ENCODE measurements at regions not wholly inside any gene's neighbourhood (a gene's known extent, or its start where the extent isn't known, plus 50 kb on each side); places are given as distances from the start of the nearest gene placed in this dataset.

GRCh38 chr11:13062115-13062514, 53.0 kb downstream of the RASSF10 start:
- no peak for DNase-seq (ENCODE audit: extremely low read depth in 1 of 11, low read depth in 9 of 11, low spot score in 4 of 11)

- DNase-seq (ENCODE audit: extremely low read depth in 1 of 11, low read depth in 9 of 11, low spot score in 4 of 11): no peak
These were observed 55.5 kb downstream of the RASSF10 start for GRCh38 chr11:13064593-13064992.

GRCh38 chr11:13065200-13065787, 56.2 kb downstream of the RASSF10 start:
- DNase-seq (ENCODE audit: extremely low read depth in 1 of 11, low read depth in 9 of 11, low spot score in 4 of 11): no peak

- no peak for DNase-seq (ENCODE audit: extremely low read depth in 1 of 11, low read depth in 9 of 11, low spot score in 4 of 11)
These were observed 59.1 kb downstream of the RASSF10 start for GRCh38 chr11:13068211-13068610.

- DNase-seq (ENCODE audit: extremely low read depth in 1 of 11, low read depth in 9 of 11, low spot score in 4 of 11): no peak
These were observed 64.2 kb downstream of the RASSF10 start for GRCh38 chr11:13073119-13073981.

GRCh38 chr11:13074714-13075464, 65.8 kb downstream of the RASSF10 start:
- DNase-seq (ENCODE audit: extremely low read depth in 1 of 11, low read depth in 9 of 11, low spot score in 4 of 11): no peak

- no peak for DNase-seq (ENCODE audit: extremely low read depth in 1 of 11, low read depth in 9 of 11, low spot score in 4 of 11)
These were observed 67.8 kb downstream of the RASSF10 start for GRCh38 chr11:13076961-13077360.

GRCh38 chr11:13080861-13081260, 71.7 kb downstream of the RASSF10 start:
- DNase-seq (ENCODE audit: extremely low read depth in 1 of 11, low read depth in 9 of 11, low spot score in 4 of 11): no peak

GRCh38 chr11:13082588-13082987, 73.5 kb downstream of the RASSF10 start:
- no peak for DNase-seq (ENCODE audit: extremely low read depth in 1 of 11, low read depth in 9 of 11, low spot score in 4 of 11)

GRCh38 chr11:13090228-13090708, 81.2 kb downstream of the RASSF10 start:
- DNase-seq (ENCODE audit: extremely low read depth in 1 of 11, low read depth in 9 of 11, low spot score in 4 of 11): no peak

- no peak for DNase-seq (ENCODE audit: extremely low read depth in 1 of 11, low read depth in 9 of 11, low spot score in 4 of 11)
These were observed 82.3 kb downstream of the RASSF10 start for GRCh38 chr11:13091373-13091772.

GRCh38 chr11:13091804-13092203, 82.7 kb downstream of the RASSF10 start:
- DNase-seq (ENCODE audit: extremely low read depth in 1 of 11, low read depth in 9 of 11, low spot score in 4 of 11): no peak

GRCh38 chr11:13094930-13095687, 86.0 kb downstream of the RASSF10 start:
- no peak for DNase-seq (ENCODE audit: extremely low read depth in 1 of 11, low read depth in 9 of 11, low spot score in 4 of 11)

GRCh38 chr11:13098063-13098462, 88.9 kb downstream of the RASSF10 start:
- DNase-seq (ENCODE audit: extremely low read depth in 1 of 11, low read depth in 9 of 11, low spot score in 4 of 11): no peak

- DNase-seq (ENCODE audit: extremely low read depth in 1 of 11, low read depth in 9 of 11, low spot score in 4 of 11): no peak
These were observed 89.6 kb downstream of the RASSF10 start for GRCh38 chr11:13098616-13099289.

GRCh38 chr11:13101644-13102512, 92.8 kb downstream of the RASSF10 start:
- no peak for DNase-seq (ENCODE audit: extremely low read depth in 1 of 11, low read depth in 9 of 11, low spot score in 4 of 11)

GRCh38 chr11:13102513-13102840, 93.4 kb downstream of the RASSF10 start:
- no peak for DNase-seq (ENCODE audit: extremely low read depth in 1 of 11, low read depth in 9 of 11, low spot score in 4 of 11)
